AG10803 (cell line): ENCODE measurements at regions not wholly inside any gene's neighbourhood (a gene's known extent, or its start where the extent isn't known, plus 50 kb on each side); places are given as distances from the start of the nearest gene placed in this dataset.

Source experiments
- DNase-seq: peaks from one replicate; pipeline ENCODE4 v3.0.0; 2010; ENCODE audit warnings: low read depth
- H3K4me3 ChIP-seq: 2 replicates; pipeline ENCODE4 v1.5.1; 2011; ENCODE audit warnings: mild to moderate bottlenecking, low read length, control low read depth
- TF ChIP-seq, protein P1 (sequence below): conservative IDR thresholded peaks from 2 replicates; pipeline ENCODE4 v1.5.1; 2011; ENCODE audit warnings: mild to moderate bottlenecking, low read length, control low read depth, inconsistent platforms

DNA sequence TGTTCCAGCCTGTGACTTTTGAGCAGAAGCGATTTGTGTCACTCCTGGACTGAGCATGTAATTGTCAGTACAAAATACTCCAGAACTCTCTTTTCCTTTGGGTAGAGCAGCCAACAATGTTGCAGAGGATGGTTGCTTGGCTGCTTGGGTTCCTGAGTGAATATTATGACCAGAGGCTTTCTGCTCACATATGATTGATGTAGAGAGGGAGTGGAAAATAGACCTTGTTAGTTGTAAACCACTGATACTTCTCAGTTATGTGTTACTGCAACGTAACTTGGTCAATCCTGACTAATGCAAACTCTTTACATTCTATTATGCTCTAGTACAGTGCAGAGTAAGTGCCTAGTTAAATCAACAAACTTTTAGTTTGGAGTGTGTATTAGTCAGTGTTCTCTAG, 322.6 kb upstream of the KCNH8 start:
- no peak for DNase-seq
- TF ChIP-seq, protein P1, sequence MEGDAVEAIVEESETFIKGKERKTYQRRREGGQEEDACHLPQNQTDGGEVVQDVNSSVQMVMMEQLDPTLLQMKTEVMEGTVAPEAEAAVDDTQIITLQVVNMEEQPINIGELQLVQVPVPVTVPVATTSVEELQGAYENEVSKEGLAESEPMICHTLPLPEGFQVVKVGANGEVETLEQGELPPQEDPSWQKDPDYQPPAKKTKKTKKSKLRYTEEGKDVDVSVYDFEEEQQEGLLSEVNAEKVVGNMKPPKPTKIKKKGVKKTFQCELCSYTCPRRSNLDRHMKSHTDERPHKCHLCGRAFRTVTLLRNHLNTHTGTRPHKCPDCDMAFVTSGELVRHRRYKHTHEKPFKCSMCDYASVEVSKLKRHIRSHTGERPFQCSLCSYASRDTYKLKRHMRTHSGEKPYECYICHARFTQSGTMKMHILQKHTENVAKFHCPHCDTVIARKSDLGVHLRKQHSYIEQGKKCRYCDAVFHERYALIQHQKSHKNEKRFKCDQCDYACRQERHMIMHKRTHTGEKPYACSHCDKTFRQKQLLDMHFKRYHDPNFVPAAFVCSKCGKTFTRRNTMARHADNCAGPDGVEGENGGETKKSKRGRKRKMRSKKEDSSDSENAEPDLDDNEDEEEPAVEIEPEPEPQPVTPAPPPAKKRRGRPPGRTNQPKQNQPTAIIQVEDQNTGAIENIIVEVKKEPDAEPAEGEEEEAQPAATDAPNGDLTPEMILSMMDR, result no peak
- no peak overlapping the region for H3K4me3 ChIP-seq

DNA sequence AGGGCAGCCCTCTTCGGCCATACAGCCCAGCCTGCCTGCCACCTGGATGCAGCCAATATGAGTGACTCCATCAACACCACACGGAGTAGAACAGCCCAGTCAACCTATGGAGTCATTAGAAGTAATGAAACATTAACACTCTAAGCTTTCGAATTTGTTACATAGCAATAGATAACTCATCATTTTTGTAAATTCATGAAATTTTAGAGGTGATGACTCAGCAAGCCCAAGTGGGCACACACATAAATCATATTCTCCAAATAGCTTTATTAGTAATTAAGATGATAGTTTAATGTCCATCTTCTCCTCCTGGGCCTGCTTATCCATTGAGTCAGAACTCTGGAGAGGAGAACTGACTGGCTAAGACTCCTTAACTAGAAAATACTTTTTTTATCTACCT, 335.0 kb upstream of the KCNH8 start:
- TF ChIP-seq, protein P1, result no peak
- no peak for DNase-seq
- no peak overlapping the region for H3K4me3 ChIP-seq

DNA sequence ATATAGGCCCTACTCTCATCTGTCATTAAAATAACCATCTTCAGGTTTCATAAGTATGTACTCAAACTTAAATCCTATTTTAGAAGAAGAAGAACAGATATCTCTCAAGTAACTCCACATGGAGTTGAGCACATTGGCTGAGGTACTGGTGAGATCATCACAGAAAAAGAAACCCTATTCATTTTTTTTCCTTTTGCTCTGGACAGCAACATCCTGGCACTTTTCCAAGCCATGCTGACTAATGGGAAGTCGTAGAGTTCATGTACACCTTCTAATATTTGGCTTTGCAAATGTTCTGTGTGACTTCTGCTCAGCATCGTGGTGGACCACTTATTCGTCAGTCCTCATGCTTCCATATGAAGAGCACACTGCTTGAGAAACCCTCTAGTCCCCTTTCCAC, 336.0 kb upstream of the KCNH8 start:
- no peak for DNase-seq
- TF ChIP-seq, protein P1, result no peak
- no peak overlapping the region for H3K4me3 ChIP-seq

DNA sequence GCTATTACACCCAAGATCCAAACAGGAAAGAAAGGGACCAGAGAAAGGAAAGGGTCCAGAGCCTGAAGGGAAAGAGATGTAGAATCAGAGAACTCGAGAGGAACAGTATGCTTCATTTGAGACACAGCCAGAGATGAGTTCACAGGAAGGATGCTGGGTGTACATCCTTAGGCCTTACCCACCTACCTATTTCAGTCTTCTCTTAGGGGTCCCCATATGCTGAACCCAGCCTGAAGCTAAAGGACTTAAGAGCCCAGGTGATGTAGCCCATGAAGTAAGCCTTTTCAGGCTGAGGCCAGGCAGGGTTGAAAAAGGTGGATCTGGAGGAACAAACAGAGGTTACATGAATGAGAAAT, 338.0 kb upstream of the KCNH8 start:
- no peak for DNase-seq
- no peak overlapping the region for H3K4me3 ChIP-seq
- TF ChIP-seq, protein P1, result no peak

DNA sequence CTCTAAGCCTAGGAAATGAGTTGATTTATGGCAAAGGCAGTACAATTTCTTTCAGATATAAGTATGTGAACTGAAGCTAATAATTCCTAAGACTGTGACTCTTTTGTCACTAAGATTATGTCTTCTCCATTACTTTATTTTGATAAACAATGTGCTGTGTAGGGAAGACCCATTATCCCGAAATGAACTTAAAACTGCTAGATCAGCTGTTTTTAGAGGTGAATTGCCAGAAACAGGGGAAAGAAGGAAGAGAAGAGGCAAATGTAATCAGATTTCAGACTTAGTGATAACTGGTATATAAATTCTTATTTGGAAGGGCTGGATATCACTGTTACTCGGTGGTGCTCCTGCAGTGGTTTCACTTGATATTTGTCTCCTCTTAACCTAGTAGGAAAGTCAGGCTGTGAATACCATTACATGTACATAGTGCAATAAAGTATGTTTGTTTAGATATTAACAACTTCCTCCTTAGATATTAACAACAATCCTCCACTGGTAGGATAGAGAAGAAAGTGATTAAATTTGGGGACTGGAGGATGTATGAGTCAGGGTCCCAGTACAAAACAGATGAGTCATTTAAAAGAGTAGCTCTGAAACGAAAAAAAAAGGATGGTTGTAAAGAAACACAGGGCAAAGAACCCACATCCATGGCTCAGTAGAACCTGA, 338.5 kb upstream of the KCNH8 start:
- no peak overlapping the region for H3K4me3 ChIP-seq
- no peak for DNase-seq
- TF ChIP-seq, protein P1, result no peak

DNA sequence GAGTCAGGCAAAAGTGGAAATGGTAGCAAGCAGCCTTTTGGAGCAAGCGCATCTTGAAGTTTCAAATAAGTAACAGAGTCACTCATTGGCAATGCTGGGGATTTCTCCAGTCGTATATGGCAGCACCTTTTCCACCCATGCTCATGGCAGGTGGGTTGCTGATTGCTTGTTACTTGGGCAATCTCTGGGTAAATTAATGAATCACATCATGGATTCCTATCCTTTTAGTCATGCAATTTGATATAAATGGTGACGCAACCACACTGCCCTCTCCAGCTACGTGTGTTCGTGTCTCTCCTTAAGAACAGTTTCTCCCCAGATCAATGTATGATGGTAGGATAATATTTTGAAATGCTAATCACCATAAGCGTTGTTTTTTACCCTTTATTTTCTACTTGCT, 339.9 kb upstream of the KCNH8 start:
- H3K4me3 ChIP-seq, result no peak overlapping the region
- TF ChIP-seq, protein P1, result no peak
- DNase-seq, result no peak

DNA sequence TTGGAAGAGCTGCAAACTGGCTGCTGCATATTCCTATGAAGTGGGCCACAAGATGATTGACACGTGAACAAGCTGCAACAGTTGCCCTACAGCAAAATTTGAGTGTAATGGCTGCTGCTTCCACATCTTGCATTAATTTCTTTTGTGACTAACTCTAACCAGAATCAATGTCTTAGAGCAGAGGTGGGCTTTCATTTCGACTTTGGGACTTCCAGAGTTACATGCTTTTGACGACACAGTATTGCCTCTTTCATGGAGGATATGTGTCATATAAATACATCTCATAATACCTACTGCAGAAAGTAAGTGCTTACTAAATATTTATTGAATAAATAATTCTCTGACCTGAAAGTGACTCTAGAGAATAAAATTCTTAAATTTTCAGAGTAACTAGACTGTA, 340.7 kb upstream of the KCNH8 start:
- no peak for DNase-seq
- TF ChIP-seq, protein P1, result no peak
- H3K4me3 ChIP-seq, result no peak overlapping the region
